Neural progenitor cell (in vitro differentiated cells): ENCODE measurements at regions not wholly inside any gene's neighbourhood (a gene's known extent, or its start where the extent isn't known, plus 50 kb on each side); places are given as distances from the start of the nearest gene placed in this dataset.
A peak's percentile ranks its signal among the peaks of the same experiment; 100 is the strongest.

Experiments used
- DNase-seq: peaks from one replicate; pipeline ENCODE4 v3.0.0-alpha.2; 2016; ENCODE audit warnings: low spot score
- H2AFZ ChIP-seq: fragments of 200-600 bp; sonication (generic); replicated peaks from 2 replicates; pipeline ENCODE4 v1.6.1; 2016; ENCODE audit warnings: antibody characterized with exemption
- H3F3A ChIP-seq: fragments of 200-600 bp; sonication (generic); 2 replicates; pipeline ENCODE4 v1.6.1; 2016; ENCODE audit warnings: antibody characterized with exemption, low read depth
- H3K27ac ChIP-seq: fragments of 200-600 bp; sonication (generic); 2 replicates; pipeline ENCODE4 v1.5.1; 2016; ENCODE audit warnings: mild to moderate bottlenecking
- H3K27me3 ChIP-seq: fragments of 200-600 bp; sonication (generic); 2 replicates; pipeline ENCODE4 v1.6.1; 2016; ENCODE audit warnings: mild to moderate bottlenecking, moderate library complexity
- H3K36me3 ChIP-seq: fragments of 200-600 bp; sonication (generic); 2 replicates; pipeline ENCODE4 v1.5.1; 2016
- H3K4me1 ChIP-seq: fragments of 200-600 bp; sonication (generic); 2 replicates; pipeline ENCODE4 v1.6.1; 2016; ENCODE audit warnings: mixed run types
- H3K4me2 ChIP-seq: fragments of 200-600 bp; sonication (generic); 2 replicates; pipeline ENCODE4 v1.6.1; 2016
- H3K4me3 ChIP-seq: fragments of 200-600 bp; sonication (generic); 2 replicates; pipeline ENCODE4 v1.5.1; 2016
- H3K79me2 ChIP-seq: fragments of 200-600 bp; sonication (generic); 2 replicates; pipeline ENCODE4 v1.6.1; 2016; ENCODE audit warnings: low read depth
- H3K9ac ChIP-seq: fragments of 200-600 bp; sonication (generic); 2 replicates; pipeline ENCODE4 v1.6.1; 2016
- H3K9me3 ChIP-seq: fragments of 200-600 bp; sonication (generic); 2 replicates; pipeline ENCODE4 v1.5.1; 2016; ENCODE audit warnings: low read depth
- H4K20me1 ChIP-seq: fragments of 200-600 bp; sonication (generic); 2 replicates; pipeline ENCODE4 v1.6.1; 2016; ENCODE audit warnings: low read depth
- H3K27ac Mint-ChIP-seq: 3 replicates; pipeline ENCODE4 v1.8.0; 2021; ENCODE audit warnings: mixed read lengths
- H3K27me3 Mint-ChIP-seq: 2 replicates; pipeline ENCODE4 v1.8.0; 2022; ENCODE audit warnings: low read depth, mild to moderate bottlenecking, inconsistent platforms, moderate library complexity, mixed read lengths; ENCODE audit not compliant: insufficient read depth
- H3K36me3 Mint-ChIP-seq: 3 replicates; pipeline ENCODE4 v1.8.0; 2021; ENCODE audit warnings: mixed read lengths
- H3K4me1 Mint-ChIP-seq: 3 replicates; pipeline ENCODE4 v1.8.0; 2021; ENCODE audit warnings: mixed read lengths
- H3K4me3 Mint-ChIP-seq: 3 replicates; pipeline ENCODE4 v1.8.0; 2021; ENCODE audit warnings: mild to moderate bottlenecking, moderate library complexity, mixed read lengths
- H3K9me3 Mint-ChIP-seq: 3 replicates; pipeline ENCODE4 v1.8.0; 2020; ENCODE audit warnings: mixed read lengths
- CTCF ChIP-seq: fragments of 200-600 bp; sonication (generic); IDR thresholded peaks from 2 replicates; pipeline ENCODE4 v1.5.1; 2017; ENCODE audit warnings: antibody characterized with exemption, mild to moderate bottlenecking
- EZH2 ChIP-seq: fragments of 200-600 bp; sonication (generic); IDR thresholded peaks from 2 replicates; pipeline ENCODE4 v1.6.1; 2017; ENCODE audit warnings: antibody characterized with exemption, mild to moderate bottlenecking, moderate library complexity
- EZH2phosphoT487 ChIP-seq: fragments of 200-600 bp; sonication (generic); IDR thresholded peaks from 2 replicates; pipeline ENCODE4 v1.6.1; 2017; ENCODE audit warnings: antibody characterized with exemption

GRCh38 chr10:131475803-131476202 is 164.3 kb upstream of the TCERG1L start:
- peaks cover 9% of the 10 kb centered on the region for H3K4me1 Mint-ChIP-seq
- H3K4me3 ChIP-seq, result no peak overlapping the region
- H3K27me3 Mint-ChIP-seq, result peaks cover 2% of the 10 kb centered on the region

GRCh38 chr10:131477457-131478121 is 166.1 kb upstream of the TCERG1L start:
- no peaks in the 10 kb centered on the region for H3K79me2 ChIP-seq
- no peak overlapping the region for H3K4me3 ChIP-seq
- H3K9me3 ChIP-seq, result no peaks in the 10 kb centered on the region
- H3K36me3 Mint-ChIP-seq, result no peaks in the 10 kb centered on the region
- peaks cover 9% of the 10 kb centered on the region for H3K4me1 Mint-ChIP-seq
- no peak overlapping the region for H3K4me2 ChIP-seq
- H3K4me3 Mint-ChIP-seq, result no peak overlapping the region
- no peak overlapping the region for H3K9ac ChIP-seq
- H3K27me3 ChIP-seq, result no peaks in the 10 kb centered on the region
- no peak overlapping the region for H2AFZ ChIP-seq
- H3K4me1 ChIP-seq, result no peaks in the 10 kb centered on the region
- H3F3A ChIP-seq, result no peaks in the 10 kb centered on the region
- peak; percentile 26 for DNase-seq
- peaks cover 2% of the 10 kb centered on the region for H3K27me3 Mint-ChIP-seq
- H4K20me1 ChIP-seq, result no peaks in the 10 kb centered on the region
- H3K36me3 ChIP-seq, result no peaks in the 10 kb centered on the region
- no peak for TF ChIP-seq EZH2phosphoT487
- peak; percentile 17 for TF ChIP-seq CTCF
- no peaks in the 10 kb centered on the region for H3K9me3 Mint-ChIP-seq
- no peak overlapping the region for H3K27ac ChIP-seq
- peak overlapping the region; percentile 62 for H3K27ac Mint-ChIP-seq

More at GRCh38 chr10:131475803-131476202, 164.3 kb upstream of the TCERG1L start:
- no peak overlapping the region for H3K27ac Mint-ChIP-seq
- H3K27ac ChIP-seq, result no peak overlapping the region
- no peak overlapping the region for H3K4me2 ChIP-seq
- H4K20me1 ChIP-seq, result no peaks in the 10 kb centered on the region
- no peak for TF ChIP-seq EZH2
- no peak for TF ChIP-seq EZH2phosphoT487
- TF ChIP-seq CTCF, result no peak
- no peak overlapping the region for H3K9ac ChIP-seq
- no peaks in the 10 kb centered on the region for H3K36me3 Mint-ChIP-seq
- no peaks in the 10 kb centered on the region for H3K36me3 ChIP-seq
- no peaks in the 10 kb centered on the region for H3K9me3 ChIP-seq
- no peak overlapping the region for H2AFZ ChIP-seq
- H3K4me3 Mint-ChIP-seq, result no peak overlapping the region
- no peaks in the 10 kb centered on the region for H3K4me1 ChIP-seq
- no peaks in the 10 kb centered on the region for H3F3A ChIP-seq
- H3K79me2 ChIP-seq, result no peaks in the 10 kb centered on the region
- no peaks in the 10 kb centered on the region for H3K9me3 Mint-ChIP-seq
- no peaks in the 10 kb centered on the region for H3K27me3 ChIP-seq
- no peak for DNase-seq

GRCh38 chr10:131478377-131478989 is 167.0 kb upstream of the TCERG1L start:
- Mint-ChIP-seq H3K27me3 (peaks cover 2% of the 10 kb centered on the region), H3K27ac (no peak overlapping the region), H3K36me3 (no peaks in the 10 kb centered on the region), H3K4me3 (no peak overlapping the region), H3K9me3 (no peaks in the 10 kb centered on the region), H3K4me1 (peaks cover 9% of the 10 kb centered on the region)
- no peaks in the 10 kb centered on the region for H3K27me3 ChIP-seq
- no peaks in the 10 kb centered on the region for H3K36me3 ChIP-seq
- TF ChIP-seq EZH2phosphoT487, result no peak
- no peak for TF ChIP-seq EZH2
- no peak for TF ChIP-seq CTCF
- H4K20me1 ChIP-seq, result no peaks in the 10 kb centered on the region
- H3K4me2 ChIP-seq, result no peak overlapping the region
- no peak for DNase-seq
- H2AFZ ChIP-seq, result no peak overlapping the region
- no peak overlapping the region for H3K27ac ChIP-seq
- H3K4me3 ChIP-seq, result no peak overlapping the region
- H3K79me2 ChIP-seq, result no peaks in the 10 kb centered on the region
- H3K9me3 ChIP-seq, result no peaks in the 10 kb centered on the region
- H3K4me1 ChIP-seq, result no peaks in the 10 kb centered on the region
- H3K9ac ChIP-seq, result no peak overlapping the region
- no peaks in the 10 kb centered on the region for H3F3A ChIP-seq
